NCI-H1105 treated with DMSO at 0.1 percent for 48 hours (cell line): ENCODE measurements at regions not wholly inside any gene's neighbourhood (a gene's known extent, or its start where the extent isn't known, plus 50 kb on each side); places are given as distances from the start of the nearest gene placed in this dataset.
"Not testable (repeated sequence)": the region's sequence is repeated elsewhere in the genome, so short reads cannot be mapped to it uniquely, and the experiment has no call there.

Experiments
- DNase-seq: peaks from one replicate; lab custom pipeline; 2025; lab: John Stamatoyannopoulos, UW

DNA sequence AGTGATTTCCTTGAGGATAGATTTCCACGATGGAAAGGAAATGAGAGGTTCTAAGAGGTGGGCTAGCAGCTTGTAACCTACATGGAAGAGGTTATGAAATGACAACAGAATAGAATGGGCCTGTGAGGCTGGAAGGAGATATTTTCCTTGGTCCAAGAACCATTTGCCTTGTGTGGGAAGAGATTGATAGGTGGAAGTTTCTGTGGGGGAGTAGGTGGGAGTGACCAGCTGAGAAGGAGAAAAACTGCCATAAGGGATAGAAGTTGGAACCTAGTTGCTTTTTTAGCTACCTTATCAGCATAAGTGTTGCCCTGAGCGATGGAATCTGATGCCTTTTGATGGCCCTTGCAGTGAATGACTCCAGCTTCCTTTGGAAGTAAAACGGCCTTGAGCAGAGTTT is 60.4 kb upstream of the NAA35 start:
- not testable (repeated sequence) for DNase-seq

DNA sequence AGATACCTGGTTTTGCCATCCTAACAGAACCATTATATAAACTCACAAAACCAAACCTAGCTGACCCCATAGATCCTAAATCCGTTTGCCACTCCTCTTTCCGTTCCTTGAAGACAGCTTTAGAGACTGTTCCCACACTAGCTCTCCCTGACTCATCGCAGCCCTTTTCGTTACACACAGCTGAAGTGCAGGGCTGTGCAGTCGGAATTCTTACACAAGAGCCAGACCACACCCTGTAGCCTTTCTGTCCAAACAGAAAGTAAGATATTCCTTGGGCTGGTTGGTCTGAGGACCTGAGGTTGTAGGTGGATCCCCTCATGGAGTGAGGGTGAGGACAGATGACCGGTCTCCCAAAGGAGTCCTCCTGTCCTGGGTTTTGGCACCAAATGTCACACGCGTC is 56.7 kb upstream of the NAA35 start:
- DNase-seq, result no peak

- DNase-seq, result no peak
Measured at GRCh38 chr9:85890962-85891361, 50.0 kb upstream of the NAA35 start.
